Astrocyte (in vitro differentiated cells and primary cell): ENCODE measurements at regions not wholly inside any gene's neighbourhood (a gene's known extent, or its start where the extent isn't known, plus 50 kb on each side); places are given as distances from the start of the nearest gene placed in this dataset.

Experiments used
- EZH2 ChIP-seq: IDR thresholded peaks from 2 replicates; pipeline ENCODE4 v1.6.1; 2012; ENCODE audit warnings: mild to moderate bottlenecking, low read length, inconsistent platforms; ENCODE audit not compliant: insufficient read depth
- TF ChIP-seq, protein P1 (sequence below): IDR thresholded peaks from 2 replicates; pipeline ENCODE4 v1.5.1; 2011; ENCODE audit warnings: low read depth, mild to moderate bottlenecking, inconsistent platforms, low read length, moderate library complexity; ENCODE audit not compliant: insufficient read depth

DNA sequence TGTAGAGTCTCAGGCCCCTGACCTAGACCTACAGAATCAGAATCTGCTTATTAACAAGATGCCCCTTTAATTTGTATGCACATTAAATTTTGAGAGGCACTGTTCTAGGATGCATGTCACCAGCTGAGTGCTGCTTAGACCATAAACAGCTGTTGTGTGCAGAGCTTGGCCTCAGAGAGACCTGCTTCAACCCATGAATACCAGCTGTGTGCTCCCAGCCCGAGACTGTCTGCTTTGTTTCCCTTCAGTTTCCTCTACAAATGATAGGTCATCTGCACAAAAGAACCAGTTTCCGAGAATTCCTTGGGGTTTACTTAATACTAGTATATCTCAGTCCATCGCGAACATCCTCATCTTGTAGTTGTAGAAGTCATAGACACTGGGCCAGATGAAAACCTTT lies 158.5 kb upstream of the PFN2 start:
- no peak for TF ChIP-seq EZH2
- TF ChIP-seq, protein P1, sequence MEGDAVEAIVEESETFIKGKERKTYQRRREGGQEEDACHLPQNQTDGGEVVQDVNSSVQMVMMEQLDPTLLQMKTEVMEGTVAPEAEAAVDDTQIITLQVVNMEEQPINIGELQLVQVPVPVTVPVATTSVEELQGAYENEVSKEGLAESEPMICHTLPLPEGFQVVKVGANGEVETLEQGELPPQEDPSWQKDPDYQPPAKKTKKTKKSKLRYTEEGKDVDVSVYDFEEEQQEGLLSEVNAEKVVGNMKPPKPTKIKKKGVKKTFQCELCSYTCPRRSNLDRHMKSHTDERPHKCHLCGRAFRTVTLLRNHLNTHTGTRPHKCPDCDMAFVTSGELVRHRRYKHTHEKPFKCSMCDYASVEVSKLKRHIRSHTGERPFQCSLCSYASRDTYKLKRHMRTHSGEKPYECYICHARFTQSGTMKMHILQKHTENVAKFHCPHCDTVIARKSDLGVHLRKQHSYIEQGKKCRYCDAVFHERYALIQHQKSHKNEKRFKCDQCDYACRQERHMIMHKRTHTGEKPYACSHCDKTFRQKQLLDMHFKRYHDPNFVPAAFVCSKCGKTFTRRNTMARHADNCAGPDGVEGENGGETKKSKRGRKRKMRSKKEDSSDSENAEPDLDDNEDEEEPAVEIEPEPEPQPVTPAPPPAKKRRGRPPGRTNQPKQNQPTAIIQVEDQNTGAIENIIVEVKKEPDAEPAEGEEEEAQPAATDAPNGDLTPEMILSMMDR, result no peak
